PFSK-1 (cell line): ENCODE measurements at regions not wholly inside any gene's neighbourhood (a gene's known extent, or its start where the extent isn't known, plus 50 kb on each side); places are given as distances from the start of the nearest gene placed in this dataset.

ENCODE experiments used
- SIN3A ChIP-seq: IDR thresholded peaks from 2 replicates; pipeline ENCODE4 v1.6.1; 2012; ENCODE audit warnings: mild to moderate bottlenecking, low read length, moderate library complexity, borderline replicate concordance; ENCODE audit not compliant: insufficient read depth
- TAF1 ChIP-seq: IDR thresholded peaks from 2 replicates; pipeline ENCODE4 v1.6.1; 2012; ENCODE audit warnings: low read length, control low read depth, borderline replicate concordance; ENCODE audit not compliant: insufficient read depth
- TF ChIP-seq, protein P1 (sequence below), 2 experiments: IDR thresholded peaks; 2 replicates each; pipeline versions ENCODE4 v1.6.1 to v1.8.0; 2011 to 2012; ENCODE audit warnings: low read depth in 2 of 2, low read length in 2 of 2, control low read depth in 1 of 2, inconsistent platforms in 1 of 2, mild to moderate bottlenecking in 1 of 2, moderate library complexity in 1 of 2; ENCODE audit not compliant: insufficient read depth in 1 of 2

DNA sequence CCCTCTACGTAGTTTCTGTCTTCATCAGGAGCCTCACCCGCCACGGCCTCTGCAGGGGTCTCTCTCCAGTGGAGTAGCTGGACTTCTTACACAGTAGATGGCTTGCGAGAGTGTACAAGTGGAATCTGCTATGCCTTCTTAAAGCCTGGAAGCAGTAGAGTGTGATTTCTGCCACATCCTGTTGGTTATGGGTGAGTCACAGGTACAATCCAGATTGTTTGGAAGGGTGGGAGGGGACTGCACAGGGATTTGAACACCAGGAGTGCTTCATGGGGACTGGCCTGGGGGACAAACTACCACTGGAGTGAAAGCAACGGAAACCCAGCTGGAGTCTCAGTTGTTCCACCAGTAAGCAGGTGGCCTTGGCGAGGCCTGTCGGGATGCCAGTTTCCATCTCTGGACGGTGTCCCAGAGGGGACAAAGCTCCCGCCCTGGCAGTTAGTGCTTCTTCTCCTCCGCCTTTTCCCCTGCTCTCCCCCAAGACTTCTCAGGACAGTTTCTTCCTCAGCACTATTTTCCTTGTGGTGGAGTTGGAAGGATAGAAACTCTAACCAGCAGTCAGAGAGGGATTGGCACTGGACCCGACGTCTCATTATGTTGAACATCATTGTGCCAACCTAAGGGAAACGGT is 85.0 kb upstream of the RCN1 start:
- TF ChIP-seq TAF1 (no peak), SIN3A (no peak)
- TF ChIP-seq, protein P1, sequence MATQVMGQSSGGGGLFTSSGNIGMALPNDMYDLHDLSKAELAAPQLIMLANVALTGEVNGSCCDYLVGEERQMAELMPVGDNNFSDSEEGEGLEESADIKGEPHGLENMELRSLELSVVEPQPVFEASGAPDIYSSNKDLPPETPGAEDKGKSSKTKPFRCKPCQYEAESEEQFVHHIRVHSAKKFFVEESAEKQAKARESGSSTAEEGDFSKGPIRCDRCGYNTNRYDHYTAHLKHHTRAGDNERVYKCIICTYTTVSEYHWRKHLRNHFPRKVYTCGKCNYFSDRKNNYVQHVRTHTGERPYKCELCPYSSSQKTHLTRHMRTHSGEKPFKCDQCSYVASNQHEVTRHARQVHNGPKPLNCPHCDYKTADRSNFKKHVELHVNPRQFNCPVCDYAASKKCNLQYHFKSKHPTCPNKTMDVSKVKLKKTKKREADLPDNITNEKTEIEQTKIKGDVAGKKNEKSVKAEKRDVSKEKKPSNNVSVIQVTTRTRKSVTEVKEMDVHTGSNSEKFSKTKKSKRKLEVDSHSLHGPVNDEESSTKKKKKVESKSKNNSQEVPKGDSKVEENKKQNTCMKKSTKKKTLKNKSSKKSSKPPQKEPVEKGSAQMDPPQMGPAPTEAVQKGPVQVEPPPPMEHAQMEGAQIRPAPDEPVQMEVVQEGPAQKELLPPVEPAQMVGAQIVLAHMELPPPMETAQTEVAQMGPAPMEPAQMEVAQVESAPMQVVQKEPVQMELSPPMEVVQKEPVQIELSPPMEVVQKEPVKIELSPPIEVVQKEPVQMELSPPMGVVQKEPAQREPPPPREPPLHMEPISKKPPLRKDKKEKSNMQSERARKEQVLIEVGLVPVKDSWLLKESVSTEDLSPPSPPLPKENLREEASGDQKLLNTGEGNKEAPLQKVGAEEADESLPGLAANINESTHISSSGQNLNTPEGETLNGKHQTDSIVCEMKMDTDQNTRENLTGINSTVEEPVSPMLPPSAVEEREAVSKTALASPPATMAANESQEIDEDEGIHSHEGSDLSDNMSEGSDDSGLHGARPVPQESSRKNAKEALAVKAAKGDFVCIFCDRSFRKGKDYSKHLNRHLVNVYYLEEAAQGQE (IDR thresholded peaks at IDR 0.05; ENCODE audit: insufficient read depth in 1 of 2, low read depth in 2 of 2, low read length in 2 of 2): no peak
